ENCODE measurements at regions not wholly inside any gene's neighbourhood (a gene's known extent, or its start where the extent isn't known, plus 50 kb on each side); places are given as distances from the start of the nearest gene placed in this dataset.

- DNase-seq (ENCODE audit: low read depth in 3 of 3), result peak; percentile 93 to 96 (median 96)
Observed at GRCh38 chr2:41840702-41841551, 206.9 kb upstream of the PKDCC start.

- no peak for DNase-seq (ENCODE audit: low read depth in 3 of 3)
Observed at GRCh38 chr2:41846962-41847361, 200.9 kb upstream of the PKDCC start.

- DNase-seq (ENCODE audit: low read depth in 3 of 3), result no peak
Observed at GRCh38 chr2:41847744-41848441, 199.9 kb upstream of the PKDCC start.

- DNase-seq (ENCODE audit: low read depth in 3 of 3), result no peak
Observed at GRCh38 chr2:41851554-41851953, 196.3 kb upstream of the PKDCC start.

- no peak for DNase-seq (ENCODE audit: low read depth in 3 of 3)
Observed at GRCh38 chr2:41853427-41854191, 194.2 kb upstream of the PKDCC start.

GRCh38 chr2:41854227-41854626 is 193.6 kb upstream of the PKDCC start:
- DNase-seq (ENCODE audit: low read depth in 3 of 3), result no peak

- no peak for DNase-seq (ENCODE audit: low read depth in 3 of 3)
Observed at GRCh38 chr2:41856946-41857345, 190.9 kb upstream of the PKDCC start.

- DNase-seq (ENCODE audit: low read depth in 3 of 3), result no peak
Observed at GRCh38 chr2:41859615-41860514, 188.0 kb upstream of the PKDCC start.

GRCh38 chr2:41863062-41863461 is 184.8 kb upstream of the PKDCC start:
- no peak for DNase-seq (ENCODE audit: low read depth in 3 of 3)

GRCh38 chr2:41865263-41865662 is 182.6 kb upstream of the PKDCC start:
- DNase-seq (ENCODE audit: low read depth in 3 of 3), result no peak

- no peak for DNase-seq (ENCODE audit: low read depth in 3 of 3)
Observed at GRCh38 chr2:41867553-41867952, 180.3 kb upstream of the PKDCC start.

- DNase-seq (ENCODE audit: low read depth in 3 of 3), result peak; percentile 38 to 67 (median 55)
Observed at GRCh38 chr2:41869542-41870264, 178.1 kb upstream of the PKDCC start.

- no peak for DNase-seq (ENCODE audit: low read depth in 3 of 3)
Observed at GRCh38 chr2:41870265-41870585, 177.6 kb upstream of the PKDCC start.

- DNase-seq (ENCODE audit: low read depth in 3 of 3), result no peak
Observed at GRCh38 chr2:41871080-41871479, 176.7 kb upstream of the PKDCC start.

GRCh38 chr2:41872646-41873045 is 175.2 kb upstream of the PKDCC start:
- DNase-seq (ENCODE audit: low read depth in 3 of 3), result no peak

GRCh38 chr2:41873102-41874031 is 174.5 kb upstream of the PKDCC start:
- DNase-seq (ENCODE audit: low read depth in 3 of 3), result no peak

GRCh38 chr2:41877114-41877678 is 170.6 kb upstream of the PKDCC start:
- no peak for DNase-seq (ENCODE audit: low read depth in 3 of 3)

- DNase-seq (ENCODE audit: low read depth in 3 of 3), result no peak
Observed at GRCh38 chr2:41878056-41878455, 169.8 kb upstream of the PKDCC start.

GRCh38 chr2:41878716-41879234 is 169.0 kb upstream of the PKDCC start:
- DNase-seq (ENCODE audit: low read depth in 3 of 3), result no peak

Data from stimulated activated CD4-positive, alpha-beta T cell treated with anti-CD3 and anti-CD28 coated beads, TNF-alpha, amount 100 ng/mL, for 24 hours (primary cell).